ENCODE measurements at regions not wholly inside any gene's neighbourhood (a gene's known extent, or its start where the extent isn't known, plus 50 kb on each side); places are given as distances from the start of the nearest gene placed in this dataset.
"Not testable (repeated sequence)": the region's sequence is repeated elsewhere in the genome, so short reads cannot be mapped to it uniquely, and the experiment has no call there.

DNA sequence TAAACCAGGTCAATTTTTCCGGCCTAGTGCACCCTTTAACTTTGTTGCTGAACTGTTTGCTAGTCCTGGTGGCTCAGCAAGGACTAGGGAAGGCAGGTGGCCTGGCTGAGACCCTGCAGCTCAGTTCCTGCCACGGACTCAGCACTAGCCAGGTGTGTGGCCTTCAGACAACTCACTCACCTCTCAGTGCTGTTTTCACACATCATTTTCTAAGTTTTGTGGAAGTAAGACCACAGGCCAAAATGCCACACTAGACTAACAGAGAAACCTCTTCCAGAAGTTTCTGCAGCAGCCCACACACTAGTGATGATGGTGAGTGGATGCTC lies 65.9 kb upstream of the SLC1A4 start:
- Histone ChIP-seq H3K4me3 (no peak overlapping the region), H3K9me3 (ENCODE audit: control insufficient read depth in 4 of 4, insufficient read depth in 3 of 4, low read length in 3 of 4) (peaks cover 0 to 6% (median 0%) of the 10 kb centered on the region in 4 donors)
- WGBS, 2 donors, result 90 to 96% methylated on average over 2 of the region's 2 CpGs

DNA sequence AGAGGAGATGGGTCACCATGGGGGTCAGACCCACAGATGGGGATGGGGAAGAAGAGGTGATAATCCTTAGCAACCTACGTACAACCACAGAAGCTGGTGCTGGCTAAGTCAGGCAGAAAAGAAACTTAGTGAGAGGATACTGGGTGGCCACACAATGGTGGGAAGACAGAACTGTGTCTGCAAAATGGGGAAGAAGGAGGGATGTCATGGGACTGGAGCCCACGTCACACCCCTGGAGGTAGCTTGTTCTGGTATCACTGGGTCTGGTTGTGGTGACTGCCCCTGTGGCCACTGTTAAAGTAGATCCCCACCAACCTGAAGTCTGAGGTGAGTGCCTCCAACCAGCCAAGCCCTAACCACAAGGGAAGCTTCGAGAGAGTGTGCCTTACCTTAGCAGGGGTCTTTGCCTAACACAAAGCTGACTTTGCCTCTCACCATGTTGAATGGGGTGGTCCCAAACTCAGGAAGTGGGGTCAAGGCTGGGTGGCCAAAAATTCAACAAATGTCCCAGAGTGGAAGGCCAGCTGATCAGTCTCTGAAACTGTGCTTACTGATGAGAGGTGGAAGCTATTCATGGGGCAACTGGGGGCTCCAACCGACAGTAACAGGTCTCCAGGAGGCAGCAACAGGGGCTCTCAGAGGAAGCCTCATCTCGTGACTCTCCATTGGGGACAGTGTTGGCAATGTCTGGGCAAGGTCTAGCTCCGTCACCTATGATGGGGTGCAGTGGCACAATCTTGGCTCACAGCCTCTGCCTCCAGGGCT lies 64.8 kb upstream of the SLC1A4 start:
- Histone ChIP-seq H3K27me3 (ENCODE audit: control insufficient read depth in 3 of 3, insufficient read depth in 3 of 3, low read length in 2 of 3) (no peaks in the 10 kb centered on the region), H3K9me3 (ENCODE audit: control insufficient read depth in 4 of 4, insufficient read depth in 3 of 4, low read length in 3 of 4) (peaks cover 0 to 6% (median 0%) of the 10 kb centered on the region in 4 donors), H3K36me3 (ENCODE audit: control insufficient read depth in 4 of 4, insufficient read depth in 4 of 4, low read length in 4 of 4) (no peaks in the 10 kb centered on the region), H3K27ac (ENCODE audit: low read depth in 1 of 2, low read length in 1 of 2) (no peak overlapping the region), H3K9ac (ENCODE audit: insufficient read depth in 1 of 2, low read length in 2 of 2) (no peak overlapping the region), H3K4me1 (ENCODE audit: control insufficient read depth in 5 of 5, insufficient read depth in 5 of 5, low read length in 5 of 5) (peaks cover 0 to 2% (median 0%) of the 10 kb centered on the region in 5 donors), H3K4me3 (no peak overlapping the region)
- ATAC-seq (ENCODE audit: insufficient read depth, low FRiP score) (no peak), DNase-seq (no peak)
- TF ChIP-seq, protein P1, sequence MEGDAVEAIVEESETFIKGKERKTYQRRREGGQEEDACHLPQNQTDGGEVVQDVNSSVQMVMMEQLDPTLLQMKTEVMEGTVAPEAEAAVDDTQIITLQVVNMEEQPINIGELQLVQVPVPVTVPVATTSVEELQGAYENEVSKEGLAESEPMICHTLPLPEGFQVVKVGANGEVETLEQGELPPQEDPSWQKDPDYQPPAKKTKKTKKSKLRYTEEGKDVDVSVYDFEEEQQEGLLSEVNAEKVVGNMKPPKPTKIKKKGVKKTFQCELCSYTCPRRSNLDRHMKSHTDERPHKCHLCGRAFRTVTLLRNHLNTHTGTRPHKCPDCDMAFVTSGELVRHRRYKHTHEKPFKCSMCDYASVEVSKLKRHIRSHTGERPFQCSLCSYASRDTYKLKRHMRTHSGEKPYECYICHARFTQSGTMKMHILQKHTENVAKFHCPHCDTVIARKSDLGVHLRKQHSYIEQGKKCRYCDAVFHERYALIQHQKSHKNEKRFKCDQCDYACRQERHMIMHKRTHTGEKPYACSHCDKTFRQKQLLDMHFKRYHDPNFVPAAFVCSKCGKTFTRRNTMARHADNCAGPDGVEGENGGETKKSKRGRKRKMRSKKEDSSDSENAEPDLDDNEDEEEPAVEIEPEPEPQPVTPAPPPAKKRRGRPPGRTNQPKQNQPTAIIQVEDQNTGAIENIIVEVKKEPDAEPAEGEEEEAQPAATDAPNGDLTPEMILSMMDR (IDR thresholded peaks at IDR 0.05; ENCODE audit: control extremely low read depth, extremely low read depth), result no peak
- 91 to 92% methylated on average over 6 of the region's 6 CpGs for WGBS, 2 donors

More for the DNA sequence above, 65.9 kb upstream of the SLC1A4 start:
- H3K36me3 ChIP-seq (ENCODE audit: control insufficient read depth in 4 of 4, insufficient read depth in 4 of 4, low read length in 4 of 4), result no peaks in the 10 kb centered on the region
- no peak overlapping the region for H3K27ac ChIP-seq (ENCODE audit: low read depth in 1 of 2, low read length in 1 of 2)
- no peaks in the 10 kb centered on the region for H3K27me3 ChIP-seq (ENCODE audit: control insufficient read depth in 3 of 3, insufficient read depth in 3 of 3, low read length in 2 of 3)
- no peak for ATAC-seq (ENCODE audit: insufficient read depth, low FRiP score)
- no peak overlapping the region for H3K9ac ChIP-seq (ENCODE audit: insufficient read depth in 1 of 2, low read length in 2 of 2)
- TF ChIP-seq, protein P1 (IDR thresholded peaks at IDR 0.05; ENCODE audit: control extremely low read depth, extremely low read depth), result no peak
- H3K4me1 ChIP-seq (ENCODE audit: control insufficient read depth in 5 of 5, insufficient read depth in 5 of 5, low read length in 5 of 5), result peaks cover 0 to 2% (median 0%) of the 10 kb centered on the region in 5 donors
- DNase-seq, result no peak

DNA sequence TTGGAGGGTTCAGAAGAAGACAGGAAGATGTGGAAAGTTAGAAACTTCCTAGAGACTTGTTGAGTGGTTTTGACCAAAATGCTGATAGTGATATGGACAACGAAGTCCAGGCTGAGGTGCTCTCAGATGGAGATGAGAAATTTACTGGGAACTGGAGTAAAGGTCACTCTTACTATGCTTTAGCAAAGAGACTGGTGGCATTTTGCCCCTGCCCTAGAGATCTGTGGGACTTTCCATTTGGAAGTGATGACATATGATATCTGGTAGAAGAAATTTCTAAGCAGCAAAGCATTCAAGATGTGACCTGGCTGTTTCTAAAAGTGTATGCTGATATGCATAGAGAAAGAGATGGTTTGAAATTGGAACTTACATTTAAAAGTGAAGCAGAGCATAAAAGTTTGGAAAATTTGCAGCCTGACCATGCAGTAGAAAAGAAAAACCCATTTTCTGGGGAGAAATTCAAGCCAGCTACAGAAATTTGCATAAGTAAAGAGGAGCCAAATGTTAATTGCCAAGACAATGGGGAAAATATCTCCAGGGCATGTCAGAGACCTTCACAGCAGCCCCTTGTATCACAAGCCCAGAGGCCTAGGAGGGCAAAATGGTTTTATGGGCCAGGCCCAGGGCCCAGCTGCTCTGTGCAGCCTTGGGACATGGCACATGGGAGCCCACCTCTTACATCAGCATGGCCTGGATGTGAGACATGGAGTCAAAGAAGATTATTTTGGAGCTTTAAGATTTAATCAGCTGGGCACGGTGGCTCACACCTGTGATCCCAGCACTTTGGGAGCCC lies 63.1 kb upstream of the SLC1A4 start:
- not testable (repeated sequence) for H3K4me1 ChIP-seq (ENCODE audit: control insufficient read depth in 5 of 5, insufficient read depth in 5 of 5, low read length in 5 of 5); H3K27ac ChIP-seq (ENCODE audit: low read depth in 1 of 2, low read length in 1 of 2); H3K4me3 ChIP-seq; ATAC-seq (ENCODE audit: insufficient read depth, low FRiP score); H3K9me3 ChIP-seq (ENCODE audit: control insufficient read depth in 4 of 4, insufficient read depth in 3 of 4, low read length in 3 of 4); H3K36me3 ChIP-seq (ENCODE audit: control insufficient read depth in 4 of 4, insufficient read depth in 4 of 4, low read length in 4 of 4); H3K27me3 ChIP-seq (ENCODE audit: control insufficient read depth in 3 of 3, insufficient read depth in 3 of 3, low read length in 2 of 3); H3K9ac ChIP-seq (ENCODE audit: insufficient read depth in 1 of 2, low read length in 2 of 2); DNase-seq
- WGBS, 2 donors, result 76 to 90% methylated on average over 2 of the region's 2 CpGs

DNA sequence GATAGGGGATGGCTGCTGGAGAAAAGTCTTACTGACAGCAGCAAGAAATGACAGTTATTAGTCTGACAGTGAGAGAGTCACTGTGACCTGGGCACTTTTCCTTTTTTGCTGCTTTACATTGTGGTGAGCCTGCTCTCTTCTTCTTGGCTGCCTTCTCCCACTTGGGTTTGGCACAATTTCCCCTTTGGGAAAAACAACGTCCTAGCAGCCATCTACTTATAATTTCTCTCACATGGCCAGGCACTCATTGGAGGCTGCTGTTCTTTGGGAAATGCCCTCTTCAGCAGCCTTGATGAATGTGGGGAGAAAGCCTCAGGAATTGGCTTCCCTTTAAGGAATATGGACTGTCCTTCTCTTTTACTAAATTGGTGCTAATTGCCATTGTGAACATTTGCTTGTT lies 60.4 kb upstream of the SLC1A4 start:
- TF ChIP-seq, protein P1 (IDR thresholded peaks at IDR 0.05; ENCODE audit: control extremely low read depth, extremely low read depth), result no peak
- no peaks in the 10 kb centered on the region for H3K36me3 ChIP-seq (ENCODE audit: control insufficient read depth in 4 of 4, insufficient read depth in 4 of 4, low read length in 4 of 4)
- DNase-seq (no peak), ATAC-seq (ENCODE audit: insufficient read depth, low FRiP score) (no peak)
- H3K9ac ChIP-seq (ENCODE audit: insufficient read depth in 1 of 2, low read length in 2 of 2), result no peak overlapping the region
- no peak overlapping the region for H3K4me3 ChIP-seq
- no peak overlapping the region for H3K27ac ChIP-seq (ENCODE audit: low read depth in 1 of 2, low read length in 1 of 2)
- H3K4me1 ChIP-seq (ENCODE audit: control insufficient read depth in 5 of 5, insufficient read depth in 5 of 5, low read length in 5 of 5), result peaks cover 0 to 2% (median 0%) of the 10 kb centered on the region in 5 donors
- peaks cover 0 to 4% (median 0%) of the 10 kb centered on the region in 3 donors for H3K27me3 ChIP-seq (ENCODE audit: control insufficient read depth in 3 of 3, insufficient read depth in 3 of 3, low read length in 2 of 3)
- H3K9me3 ChIP-seq (ENCODE audit: control insufficient read depth in 4 of 4, insufficient read depth in 3 of 4, low read length in 3 of 4), result peaks cover 0 to 6% (median 0%) of the 10 kb centered on the region in 4 donors
- WGBS, 2 donors, result 14 to 22% methylated on average over 1 of the region's 1 CpG
